Smooth muscle cell (in vitro differentiated cells): ENCODE measurements at regions not wholly inside any gene's neighbourhood (a gene's known extent, or its start where the extent isn't known, plus 50 kb on each side); places are given as distances from the start of the nearest gene placed in this dataset.

Experiments used
- DNase-seq: peaks from one replicate; lab custom pipeline; 2025; ENCODE audit not compliant: unreplicated experiment; lab: John Stamatoyannopoulos, UW
- H2AFZ ChIP-seq: fragments of 200-600 bp; sonication (generic); 2 replicates; pipeline ENCODE4 v1.6.0; 2016; ENCODE audit warnings: antibody characterized with exemption, low read depth, mild to moderate bottlenecking
- H3F3A ChIP-seq: fragments of 200-600 bp; sonication (generic); 2 replicates; pipeline ENCODE4 v1.6.0; 2017; ENCODE audit warnings: antibody characterized with exemption, low read depth
- H3K27ac ChIP-seq: fragments of 200-600 bp; sonication (generic); 2 replicates; pipeline ENCODE4 v1.5.1; 2016; ENCODE audit warnings: low read depth, mild to moderate bottlenecking
- H3K27me3 ChIP-seq: fragments of 200-600 bp; sonication (generic); 2 replicates; pipeline ENCODE4 v1.6.1; 2016; ENCODE audit warnings: low read depth, mild to moderate bottlenecking
- H3K36me3 ChIP-seq: fragments of 200-600 bp; sonication (generic); 2 replicates; pipeline ENCODE4 v1.5.1; 2016; ENCODE audit warnings: low read depth
- H3K4me1 ChIP-seq: fragments of 200-600 bp; sonication (generic); 2 replicates; pipeline ENCODE4 v1.5.1; 2016; ENCODE audit warnings: low read depth
- H3K4me2 ChIP-seq: fragments of 200-600 bp; sonication (generic); 2 replicates; pipeline ENCODE4 v1.6.0; 2016; ENCODE audit warnings: mild to moderate bottlenecking
- H3K4me3 ChIP-seq: fragments of 200-600 bp; sonication (generic); 2 replicates; pipeline ENCODE4 v1.5.1; 2016; ENCODE audit warnings: mild to moderate bottlenecking
- H3K79me2 ChIP-seq: fragments of 200-600 bp; sonication (generic); 2 replicates; pipeline ENCODE4 v1.6.0; 2016; ENCODE audit warnings: low read depth, mild to moderate bottlenecking
- H3K9ac ChIP-seq: fragments of 200-600 bp; sonication (generic); 2 replicates; pipeline ENCODE4 v1.6.0; 2016; ENCODE audit warnings: low read depth
- H3K9me3 ChIP-seq: fragments of 200-600 bp; sonication (generic); replicated peaks from 2 replicates; pipeline ENCODE4 v1.5.1; 2016; ENCODE audit warnings: low read depth
- H4K20me1 ChIP-seq: fragments of 200-600 bp; sonication (generic); 2 replicates; pipeline ENCODE4 v1.6.0; 2016; ENCODE audit warnings: low read depth
- WGBS: methylation state at CpG from one replicate; pipeline ENCODE4 v1.1.7; 2016; ENCODE audit warnings: low lambda C conversion rate; 5-methylcytosine and 5-hydroxymethylcytosine counted together
- TF ChIP-seq, protein P1 (sequence below): fragments of 200-600 bp; sonication (generic); IDR thresholded peaks from 2 replicates; pipeline ENCODE4 v1.5.1; 2017; ENCODE audit warnings: borderline replicate concordance, mild to moderate bottlenecking, antibody characterized with exemption; ENCODE audit not compliant: insufficient read depth, poor library complexity, severe bottlenecking

DNA sequence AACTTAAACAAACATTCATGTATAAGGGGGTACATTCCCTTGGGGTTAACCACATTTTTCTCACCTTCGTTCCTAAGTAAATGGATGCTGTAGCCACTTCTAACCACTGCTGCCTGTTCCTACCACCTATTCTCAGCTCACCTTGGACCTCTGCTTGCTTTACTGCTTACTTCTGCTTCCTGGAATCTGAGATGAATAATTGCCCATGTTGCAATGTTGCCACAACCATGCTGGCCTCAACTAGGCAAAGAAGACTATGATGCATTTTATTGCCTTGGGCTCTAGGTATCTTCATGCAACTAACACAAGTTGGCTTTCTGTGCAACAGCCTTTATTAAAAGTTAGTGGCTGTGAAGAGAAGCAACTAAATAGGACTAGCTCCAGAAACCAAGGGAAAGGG is 106.3 kb upstream of the TCF4 start:
- Histone ChIP-seq H3K79me2 (no peaks in the 10 kb centered on the region), H2AFZ (no peak overlapping the region), H3K36me3 (no peaks in the 10 kb centered on the region), H4K20me1 (no peaks in the 10 kb centered on the region), H3F3A (no peaks in the 10 kb centered on the region), H3K4me2 (peak overlapping the region; percentile 21), H3K27ac (no peak overlapping the region), H3K4me1 (no peaks in the 10 kb centered on the region), H3K9ac (no peak overlapping the region), H3K4me3 (no peak overlapping the region), H3K9me3 (no peaks in the 10 kb centered on the region), H3K27me3 (no peaks in the 10 kb centered on the region)
- no peak for DNase-seq
- TF ChIP-seq, protein P1, sequence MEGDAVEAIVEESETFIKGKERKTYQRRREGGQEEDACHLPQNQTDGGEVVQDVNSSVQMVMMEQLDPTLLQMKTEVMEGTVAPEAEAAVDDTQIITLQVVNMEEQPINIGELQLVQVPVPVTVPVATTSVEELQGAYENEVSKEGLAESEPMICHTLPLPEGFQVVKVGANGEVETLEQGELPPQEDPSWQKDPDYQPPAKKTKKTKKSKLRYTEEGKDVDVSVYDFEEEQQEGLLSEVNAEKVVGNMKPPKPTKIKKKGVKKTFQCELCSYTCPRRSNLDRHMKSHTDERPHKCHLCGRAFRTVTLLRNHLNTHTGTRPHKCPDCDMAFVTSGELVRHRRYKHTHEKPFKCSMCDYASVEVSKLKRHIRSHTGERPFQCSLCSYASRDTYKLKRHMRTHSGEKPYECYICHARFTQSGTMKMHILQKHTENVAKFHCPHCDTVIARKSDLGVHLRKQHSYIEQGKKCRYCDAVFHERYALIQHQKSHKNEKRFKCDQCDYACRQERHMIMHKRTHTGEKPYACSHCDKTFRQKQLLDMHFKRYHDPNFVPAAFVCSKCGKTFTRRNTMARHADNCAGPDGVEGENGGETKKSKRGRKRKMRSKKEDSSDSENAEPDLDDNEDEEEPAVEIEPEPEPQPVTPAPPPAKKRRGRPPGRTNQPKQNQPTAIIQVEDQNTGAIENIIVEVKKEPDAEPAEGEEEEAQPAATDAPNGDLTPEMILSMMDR = no peak
- 82% methylated on average over 1 of the region's 1 CpG for WGBS

DNA sequence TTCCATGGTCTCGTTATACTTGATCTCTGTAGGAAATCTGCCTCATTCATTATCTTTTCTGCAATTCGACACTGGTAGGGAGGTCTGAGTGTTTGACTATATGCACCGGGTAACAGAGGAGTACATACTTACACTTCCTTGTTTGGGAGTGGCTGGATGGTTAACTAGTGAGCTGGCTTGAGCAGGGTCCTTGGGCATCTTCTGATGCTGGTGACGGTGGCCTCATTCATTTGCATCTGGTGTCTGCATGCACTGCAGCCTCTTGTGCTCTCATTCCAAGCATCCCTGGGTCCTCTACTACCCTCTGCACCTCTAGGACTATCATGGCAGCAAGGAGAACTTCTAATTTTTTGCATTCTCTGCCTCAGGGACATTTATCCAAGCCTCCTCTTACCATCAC is 100.0 kb upstream of the TCF4 start:
- Histone ChIP-seq H3K9ac (no peak overlapping the region), H3K27ac (no peak overlapping the region), H3K36me3 (no peaks in the 10 kb centered on the region), H2AFZ (no peak overlapping the region), H4K20me1 (no peaks in the 10 kb centered on the region), H3F3A (no peaks in the 10 kb centered on the region), H3K4me3 (no peak overlapping the region), H3K9me3 (no peaks in the 10 kb centered on the region), H3K79me2 (no peaks in the 10 kb centered on the region), H3K4me1 (no peaks in the 10 kb centered on the region), H3K4me2 (no peak overlapping the region), H3K27me3 (no peaks in the 10 kb centered on the region)
- TF ChIP-seq, protein P1 = no peak
- 78% methylated on average over 4 of the region's 4 CpGs for WGBS
- DNase-seq = no peak

DNA sequence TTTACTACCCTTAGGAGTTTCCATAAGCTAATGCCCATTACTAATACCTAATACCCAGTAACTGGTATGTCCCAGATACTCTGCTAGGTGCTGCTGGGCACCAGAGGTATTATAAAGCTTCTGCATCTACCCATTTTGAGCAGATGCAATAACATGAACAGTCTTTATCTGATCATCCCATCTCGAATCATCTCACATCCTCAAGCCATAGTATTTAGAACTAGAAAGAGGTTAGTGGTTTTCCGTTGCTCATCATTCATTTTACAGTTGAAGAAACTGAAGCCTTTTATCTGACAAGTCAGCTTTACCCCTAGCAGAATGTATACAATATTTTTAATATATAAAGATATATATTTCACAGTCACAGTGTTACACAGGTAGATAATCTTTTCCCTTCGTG is 99.1 kb upstream of the TCF4 start:
- WGBS = 92% methylated on average over 3 of the region's 3 CpGs
- Histone ChIP-seq H3K36me3 (no peaks in the 10 kb centered on the region), H3K9me3 (no peaks in the 10 kb centered on the region), H3K79me2 (no peaks in the 10 kb centered on the region), H3F3A (no peaks in the 10 kb centered on the region), H3K4me1 (no peaks in the 10 kb centered on the region), H3K9ac (no peak overlapping the region), H3K27me3 (no peaks in the 10 kb centered on the region), H4K20me1 (no peaks in the 10 kb centered on the region), H3K27ac (no peak overlapping the region), H2AFZ (no peak overlapping the region), H3K4me2 (no peak overlapping the region), H3K4me3 (no peak overlapping the region)
- DNase-seq = no peak
- TF ChIP-seq, protein P1 = no peak

DNA sequence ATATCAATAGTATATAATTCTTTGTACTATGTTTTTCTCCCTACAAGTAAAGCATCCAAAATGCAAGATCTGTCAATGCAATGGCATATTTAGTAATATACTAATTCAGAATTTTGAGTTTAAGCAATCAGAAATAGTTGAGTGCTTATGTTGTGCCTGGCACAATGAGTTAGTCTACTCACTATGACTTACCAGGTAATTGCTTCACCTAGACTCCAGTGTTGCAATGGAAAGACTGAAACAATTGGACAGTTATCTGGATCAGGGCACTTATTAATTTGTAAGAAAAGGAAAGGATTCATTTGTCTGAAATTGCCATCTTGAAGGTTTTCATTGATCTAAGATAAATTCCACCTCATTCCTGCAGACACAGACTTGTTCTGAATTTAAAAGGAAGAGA is 97.6 kb upstream of the TCF4 start:
- no peaks in the 10 kb centered on the region for H3F3A ChIP-seq
- H3K4me2 ChIP-seq = no peak overlapping the region
- no peaks in the 10 kb centered on the region for H3K36me3 ChIP-seq
- H3K79me2 ChIP-seq = no peaks in the 10 kb centered on the region
- no peak overlapping the region for H3K9ac ChIP-seq
- H3K27me3 ChIP-seq = no peaks in the 10 kb centered on the region
- TF ChIP-seq, protein P1 = no peak
- H3K4me3 ChIP-seq = no peak overlapping the region
- no peaks in the 10 kb centered on the region for H4K20me1 ChIP-seq
- no peak for DNase-seq
- no peak overlapping the region for H2AFZ ChIP-seq
- no peaks in the 10 kb centered on the region for H3K9me3 ChIP-seq
- no peak overlapping the region for H3K27ac ChIP-seq
- H3K4me1 ChIP-seq = no peaks in the 10 kb centered on the region
